ENCODE measurements at regions not wholly inside any gene's neighbourhood (a gene's known extent, or its start where the extent isn't known, plus 50 kb on each side); places are given as distances from the start of the nearest gene placed in this dataset.
"Not testable (repeated sequence)": the region's sequence is repeated elsewhere in the genome, so short reads cannot be mapped to it uniquely, and the experiment has no call there.

DNA sequence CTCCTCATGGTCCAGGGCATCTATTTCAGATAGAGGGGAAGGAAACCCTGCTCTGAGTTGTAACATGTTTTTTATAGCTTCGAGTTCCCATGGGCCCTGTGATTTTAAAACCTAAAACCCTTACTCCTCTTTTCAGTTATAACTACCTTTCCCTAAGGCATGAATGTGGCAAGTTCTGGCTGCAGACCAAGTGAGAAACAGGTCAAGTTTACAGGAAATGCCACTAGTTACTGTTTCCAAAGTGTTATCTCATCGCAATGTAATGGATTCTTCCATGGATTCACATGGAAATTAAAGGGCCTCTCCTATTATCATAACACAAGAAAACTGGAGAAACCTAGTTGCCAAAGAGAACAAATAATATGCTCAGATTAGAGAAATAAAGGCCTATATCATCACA lies 574.5 kb upstream of the GRAMD2B start:
- DNase-seq (ENCODE audit: low spot score), result no peak

DNA sequence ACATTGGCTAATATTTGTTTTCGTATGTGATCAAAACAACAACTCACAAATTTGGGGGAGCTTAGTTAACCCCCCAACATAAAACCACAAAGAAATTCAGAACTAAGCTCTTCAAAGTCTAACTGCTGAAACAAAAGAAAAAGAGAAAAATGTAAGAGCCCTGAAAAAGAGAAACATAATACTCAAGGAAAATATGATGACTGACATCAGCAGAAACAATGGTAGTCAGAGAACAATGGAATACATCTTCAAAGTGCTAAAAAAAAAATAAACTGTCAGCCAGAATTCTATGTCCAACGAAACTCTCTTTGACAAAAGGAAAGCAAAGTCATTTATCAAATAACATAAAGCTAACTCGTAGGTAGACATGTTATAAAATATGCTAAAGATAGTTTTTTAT lies 566.3 kb upstream of the GRAMD2B start:
- no peak for DNase-seq (ENCODE audit: low spot score)

DNA sequence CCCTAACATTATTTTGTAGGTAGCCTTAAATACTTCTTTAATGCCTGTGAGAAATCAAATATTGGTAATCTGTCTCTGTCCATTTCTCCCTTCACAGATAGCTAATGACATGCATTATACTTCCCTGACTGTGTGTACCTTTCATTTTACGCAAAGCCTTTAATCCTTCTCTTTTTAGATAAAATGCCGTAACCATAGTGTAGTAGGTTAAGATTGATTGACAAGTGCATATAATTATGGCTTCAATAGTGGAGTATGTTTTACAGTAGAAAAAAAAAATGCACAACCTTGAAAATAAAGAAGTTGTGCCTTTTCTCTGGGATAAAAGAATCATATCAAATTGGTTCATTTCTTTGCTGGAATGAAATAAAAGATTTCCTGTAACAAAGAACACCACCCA lies 559.6 kb upstream of the GRAMD2B start:
- no peak for DNase-seq (ENCODE audit: low spot score)

DNA sequence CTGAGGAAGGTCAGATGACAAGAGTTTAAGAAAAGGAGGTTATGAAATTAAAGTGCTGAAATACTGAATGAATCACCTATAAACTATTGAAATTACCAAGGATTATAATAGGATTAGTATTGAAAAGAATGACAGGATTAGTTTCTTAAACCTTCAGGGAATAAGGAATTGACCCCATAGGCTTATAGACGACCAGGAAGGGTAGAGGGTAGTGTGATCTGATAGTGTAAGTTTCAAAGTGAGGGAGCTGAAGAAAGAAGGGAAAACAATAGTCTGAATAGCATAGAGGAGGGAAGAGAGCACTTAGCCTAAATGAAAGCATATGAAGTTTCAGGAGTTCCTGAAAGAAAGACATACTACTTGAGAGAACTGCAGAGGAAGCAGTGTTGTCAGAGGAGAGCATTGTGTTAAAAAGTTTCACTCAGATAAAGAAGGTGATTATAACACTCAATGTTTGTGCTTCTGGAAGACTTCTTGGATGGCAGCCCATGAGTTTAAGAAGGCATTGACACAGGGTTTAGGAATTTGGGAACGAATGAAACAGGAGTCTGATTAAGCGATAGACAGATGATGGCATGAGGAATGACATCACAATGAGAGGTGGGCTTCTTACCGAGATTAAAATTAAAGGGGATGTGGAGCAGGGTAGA lies 557.9 kb upstream of the GRAMD2B start:
- no peak for DNase-seq (ENCODE audit: low spot score)

DNA sequence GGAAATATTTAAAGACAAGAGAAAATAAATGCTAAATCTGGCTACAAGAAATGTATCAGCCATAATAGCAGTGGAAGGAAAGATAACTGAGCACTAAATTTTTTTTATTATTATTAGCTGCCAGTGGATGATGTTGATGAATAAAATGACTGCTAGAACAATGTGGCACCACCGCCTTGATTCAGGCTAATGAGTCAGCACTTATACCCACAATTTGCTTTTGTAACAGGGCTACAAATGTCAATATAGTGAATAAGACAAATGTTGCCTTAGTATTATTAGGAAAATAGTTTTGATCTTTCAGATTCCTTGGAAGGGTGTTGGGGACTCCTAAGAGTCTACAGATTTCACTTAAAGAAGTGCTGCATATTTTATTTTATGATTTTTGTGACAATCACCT lies 555.2 kb upstream of the GRAMD2B start:
- no peak for DNase-seq (ENCODE audit: low spot score)

DNA sequence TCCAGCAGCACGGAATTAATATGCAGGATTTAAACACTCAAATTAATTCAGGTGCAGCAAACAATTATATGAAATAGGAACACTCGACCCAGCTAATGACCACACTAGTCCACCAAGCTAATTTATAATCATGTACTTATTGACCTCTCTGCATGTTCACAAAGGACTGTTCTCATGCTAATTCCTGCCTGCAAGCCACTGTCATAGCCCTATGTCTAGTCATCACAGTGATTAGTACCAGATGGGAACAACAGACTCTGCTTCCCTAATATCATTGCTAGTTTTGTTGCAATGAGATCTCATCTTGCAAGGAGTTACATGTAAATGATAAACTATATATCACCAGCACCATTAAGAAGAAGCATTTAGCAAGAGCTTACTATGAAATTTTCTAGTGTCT lies 553.0 kb upstream of the GRAMD2B start:
- DNase-seq (ENCODE audit: low spot score), result no peak

DNA sequence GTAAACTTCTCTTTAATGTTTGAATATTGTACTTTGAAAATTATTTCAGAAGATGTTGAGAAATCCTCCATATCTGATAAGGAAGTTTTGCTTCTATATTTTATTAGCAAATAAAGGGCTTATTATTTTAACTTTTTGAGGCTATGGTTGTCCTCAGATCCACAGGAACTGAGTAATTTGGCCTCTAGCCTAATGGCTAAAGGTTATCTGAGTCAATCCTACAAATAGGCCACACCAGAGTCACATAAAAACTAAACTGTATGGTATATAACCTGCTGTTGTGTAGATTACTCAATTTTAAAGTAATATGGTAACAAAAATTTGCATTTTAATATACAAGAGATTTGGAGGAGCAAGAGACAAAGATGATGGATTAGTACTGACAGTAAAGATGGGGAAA lies 549.2 kb upstream of the GRAMD2B start:
- DNase-seq (ENCODE audit: low spot score), result no peak

DNA sequence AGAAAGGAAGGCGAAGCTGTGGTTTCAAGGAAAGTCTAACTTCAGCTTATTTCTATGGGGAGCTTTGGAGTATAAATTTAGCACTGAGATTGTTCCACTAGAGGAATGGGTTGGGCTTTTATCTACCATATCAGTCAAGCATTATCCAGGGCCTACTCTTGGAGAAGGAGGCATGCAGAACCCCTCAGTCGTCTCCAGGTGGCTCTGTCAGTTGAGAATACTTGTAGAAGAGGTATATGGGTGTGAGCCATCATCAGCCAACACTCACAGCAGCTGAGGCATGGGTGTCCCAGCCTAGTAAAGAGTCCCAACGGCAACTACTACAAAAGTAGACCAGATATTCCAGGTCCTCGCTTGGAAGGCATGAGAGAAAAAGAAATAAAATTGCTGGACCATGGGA lies 548.5 kb upstream of the GRAMD2B start:
- no peak for DNase-seq (ENCODE audit: low spot score)

DNA sequence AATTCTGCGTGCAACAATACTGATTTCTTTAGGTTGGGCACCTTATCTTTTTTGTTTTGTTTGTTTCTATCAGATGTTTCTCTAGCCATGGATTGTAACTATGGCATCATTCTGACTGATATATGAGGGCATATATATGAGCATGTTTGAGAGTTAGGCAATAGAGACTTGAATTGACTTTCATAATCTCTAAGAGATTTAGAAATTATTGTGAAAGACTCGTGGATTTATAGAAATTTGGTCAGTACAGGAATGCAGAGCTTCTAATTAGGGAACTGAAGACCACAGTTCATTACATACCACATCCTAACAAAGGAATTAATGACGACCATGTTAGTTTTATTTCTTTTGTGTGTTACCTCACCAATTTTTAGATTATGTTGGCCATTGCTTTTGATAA lies 546.0 kb upstream of the GRAMD2B start:
- DNase-seq (ENCODE audit: low spot score), result no peak

DNA sequence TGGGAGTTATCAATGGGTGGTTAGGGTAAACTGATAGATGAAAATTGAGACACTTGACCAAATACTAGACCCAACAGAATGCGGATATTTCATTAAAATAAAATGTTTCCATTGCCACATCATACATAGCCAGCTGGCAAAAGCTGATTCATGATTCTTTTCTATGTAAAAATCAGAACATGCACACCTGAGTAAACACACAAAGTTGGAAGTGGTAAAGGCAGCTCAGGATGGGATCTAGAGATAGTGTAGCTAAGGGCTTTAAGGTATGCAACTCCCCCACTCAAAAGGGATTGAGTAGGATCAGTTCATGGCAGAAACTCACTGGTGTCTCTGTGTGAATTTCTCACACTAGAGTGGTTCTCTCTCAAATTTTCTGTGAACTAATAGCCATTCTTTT lies 541.1 kb upstream of the GRAMD2B start:
- DNase-seq (ENCODE audit: low spot score), result no peak

DNA sequence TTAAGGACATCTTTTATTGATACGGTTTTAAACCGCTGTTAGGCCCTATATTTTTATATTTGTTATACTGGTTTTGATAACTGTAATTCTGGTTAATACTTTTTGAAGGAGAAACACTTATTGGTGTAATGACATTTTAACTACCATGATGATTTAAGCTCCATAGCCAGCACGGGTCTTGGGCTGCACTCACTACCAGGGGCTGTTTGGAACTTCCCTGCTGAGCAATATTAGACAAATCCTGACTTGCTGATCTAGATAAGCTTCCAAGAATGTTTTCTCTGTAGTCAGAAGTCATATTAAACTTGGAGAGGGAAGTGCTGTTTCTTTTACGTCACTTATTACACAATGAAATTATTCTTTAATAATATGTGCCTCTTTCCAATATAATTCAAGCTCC lies 540.0 kb upstream of the GRAMD2B start:
- DNase-seq (ENCODE audit: low spot score), result no peak

DNA sequence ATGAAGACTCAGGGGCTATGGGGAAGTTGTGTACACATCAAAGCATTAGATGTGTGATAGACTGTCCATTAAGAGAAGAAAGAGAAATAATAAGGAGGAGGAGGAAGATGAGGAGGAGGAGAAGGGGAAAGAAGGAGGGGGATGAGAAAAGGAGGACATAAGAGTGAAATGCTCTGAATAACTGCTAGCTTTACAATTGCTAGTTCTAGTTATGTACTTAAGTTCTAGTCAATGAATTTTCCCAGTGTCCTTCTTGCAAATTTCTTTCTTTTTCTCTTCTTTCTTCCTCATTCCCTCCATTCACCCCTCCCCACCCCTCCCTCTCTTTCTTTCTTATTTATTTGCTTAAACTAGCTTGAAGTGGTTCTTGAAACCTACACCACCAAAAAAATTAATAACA lies 534.9 kb upstream of the GRAMD2B start:
- no peak for DNase-seq (ENCODE audit: low spot score)

DNA sequence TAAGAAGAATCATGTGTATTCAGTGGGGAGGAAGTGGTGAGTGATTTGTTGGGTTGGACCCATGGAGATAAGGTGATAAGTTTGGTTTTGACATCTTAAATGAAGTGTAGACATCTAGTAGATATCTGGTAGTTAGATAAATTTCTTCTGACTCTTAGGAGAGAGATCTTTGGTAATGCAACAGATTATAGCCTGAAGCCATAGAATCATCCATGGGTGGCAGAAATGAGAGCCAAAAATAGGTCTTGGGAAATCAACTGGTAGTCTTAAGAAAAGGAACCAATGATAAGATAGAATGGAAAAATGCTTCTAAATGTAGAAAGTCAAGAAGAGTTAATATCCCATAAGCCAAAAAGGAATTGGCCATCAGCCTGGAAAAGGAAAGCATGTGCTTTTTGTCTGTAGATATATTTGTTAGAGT lies 532.7 kb upstream of the GRAMD2B start:
- DNase-seq (ENCODE audit: low spot score), result no peak

DNA sequence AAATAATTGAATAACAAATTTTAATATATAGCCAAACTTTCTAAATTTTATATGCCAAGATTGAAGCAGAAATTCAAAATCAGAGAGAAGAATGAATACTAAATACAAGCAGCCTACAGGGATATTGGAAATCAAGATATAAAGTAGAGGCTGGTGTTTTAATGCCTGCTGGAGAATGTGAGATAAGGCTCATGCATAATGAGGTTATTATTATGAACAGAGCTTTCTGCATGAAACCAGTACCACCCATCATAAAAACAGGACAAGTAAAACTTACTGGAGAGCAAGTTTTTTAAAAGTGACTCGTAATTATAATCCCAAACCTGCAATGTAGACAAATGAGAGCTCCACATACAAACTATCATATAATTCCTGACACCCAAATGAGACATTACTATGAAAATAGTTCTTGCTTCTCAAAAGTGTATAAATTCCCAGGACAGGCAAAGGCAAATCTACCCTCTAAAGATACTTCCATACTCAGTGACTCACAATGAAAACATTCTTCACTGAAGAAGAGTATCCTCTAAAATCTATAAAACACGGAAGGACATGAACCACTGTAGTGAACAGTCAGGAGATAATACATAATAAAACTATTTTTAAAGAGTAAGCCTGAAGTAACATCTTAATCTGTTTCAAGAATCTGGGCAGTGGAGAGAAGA lies 532.0 kb upstream of the GRAMD2B start:
- no peak for DNase-seq (ENCODE audit: low spot score)

DNA sequence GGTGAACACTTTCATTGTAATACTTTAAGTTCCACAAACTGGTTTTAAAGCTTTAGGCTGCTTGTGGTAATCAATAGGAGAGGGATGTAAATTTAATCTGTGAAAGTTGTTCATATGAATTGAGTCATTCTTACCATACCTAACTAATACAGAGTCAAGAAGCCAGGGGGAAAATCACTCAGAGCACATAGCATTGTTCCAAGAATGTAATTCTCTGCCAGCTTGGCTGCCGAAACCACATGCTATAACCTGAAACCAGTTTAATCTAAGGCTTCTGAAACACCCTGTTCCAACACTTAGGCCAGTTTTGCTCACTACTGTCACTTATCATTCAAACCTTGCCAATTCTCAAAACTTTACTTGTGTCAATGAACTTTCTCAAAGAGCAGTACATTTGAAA lies 528.8 kb upstream of the GRAMD2B start:
- no peak for DNase-seq (ENCODE audit: low spot score)

DNA sequence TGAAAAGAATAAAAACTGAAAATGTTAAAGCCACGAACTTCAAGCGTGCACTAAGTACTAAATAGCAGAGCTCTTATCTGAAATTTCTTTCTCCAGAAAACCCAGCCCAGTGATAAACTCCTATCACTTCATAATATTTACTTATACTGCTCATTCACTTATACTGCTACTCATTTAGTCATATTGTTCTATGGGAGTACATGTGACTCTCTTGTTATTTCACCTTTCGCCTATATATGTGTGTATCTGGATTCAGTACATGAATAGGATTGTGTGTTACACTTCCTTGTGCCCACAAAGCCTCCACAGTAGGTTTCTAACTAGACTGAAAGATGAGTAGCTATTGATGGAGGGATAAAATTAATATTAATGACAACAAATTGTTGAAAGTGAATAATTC lies 526.8 kb upstream of the GRAMD2B start:
- no peak for DNase-seq (ENCODE audit: low spot score)

DNA sequence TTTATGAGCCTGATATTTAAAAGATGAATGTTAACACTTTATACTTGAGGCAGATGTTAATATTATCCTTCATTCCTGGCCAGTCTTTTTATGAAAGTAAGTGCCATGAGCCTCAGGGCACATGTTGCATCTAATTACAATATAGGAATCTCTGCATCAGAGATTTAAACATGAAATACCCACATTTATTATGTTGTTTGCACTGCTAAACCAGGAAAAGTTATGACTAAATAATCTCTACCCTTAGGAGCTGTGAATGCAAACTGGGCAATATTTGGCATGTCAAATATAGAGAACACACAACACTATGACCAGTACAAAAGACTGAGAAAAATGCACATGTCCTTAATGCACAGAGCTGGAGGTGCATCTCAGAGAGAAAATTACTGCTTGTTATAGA lies 526.1 kb upstream of the GRAMD2B start:
- DNase-seq (ENCODE audit: low spot score), result no peak

DNA sequence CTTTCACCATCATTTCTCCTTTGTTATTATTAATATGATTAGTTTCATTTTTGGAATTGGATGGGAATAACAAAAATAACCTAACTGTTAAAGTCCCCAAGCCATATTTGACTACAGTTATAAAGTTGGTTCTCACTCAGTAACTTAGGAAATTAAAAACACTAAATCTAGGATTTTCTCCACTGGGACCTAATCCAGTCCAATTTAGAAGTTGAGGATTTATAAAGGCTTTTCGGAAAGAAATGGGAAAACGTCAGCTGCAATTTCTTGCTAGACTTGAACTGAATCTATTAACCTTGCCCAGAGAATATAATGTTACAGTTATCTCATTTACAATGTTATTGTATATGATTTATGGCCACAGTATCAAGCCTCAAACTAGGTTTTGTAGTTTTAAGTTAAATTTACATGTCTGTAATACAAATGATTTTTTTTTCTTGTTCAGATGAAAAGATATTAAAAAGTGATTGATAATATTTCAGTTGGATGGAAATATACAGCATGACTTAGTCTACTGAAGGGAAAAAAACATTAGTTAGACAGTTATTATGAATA lies 524.3 kb upstream of the GRAMD2B start:
- no peak for DNase-seq (ENCODE audit: low spot score)

DNA sequence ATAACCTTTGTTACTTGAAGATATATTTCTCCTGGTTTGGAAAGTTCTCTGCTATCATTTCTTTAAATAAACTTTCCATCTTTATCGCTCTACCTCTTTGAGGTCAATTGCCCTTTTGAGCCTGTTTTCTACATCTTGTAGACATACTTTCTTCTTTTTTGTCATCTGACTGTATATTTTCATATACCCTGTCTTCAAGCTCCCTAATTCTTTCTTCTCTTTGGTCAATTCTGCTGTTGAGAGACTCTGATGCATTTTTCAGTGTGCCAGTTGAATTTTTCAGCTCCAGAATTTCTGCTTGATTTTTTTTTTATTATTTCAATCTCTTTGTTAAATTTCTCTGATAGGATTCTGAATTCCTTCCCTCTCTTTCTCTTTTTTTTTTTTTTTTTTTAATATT lies 511.2 kb upstream of the GRAMD2B start:
- no peak for DNase-seq (ENCODE audit: low spot score)

DNA sequence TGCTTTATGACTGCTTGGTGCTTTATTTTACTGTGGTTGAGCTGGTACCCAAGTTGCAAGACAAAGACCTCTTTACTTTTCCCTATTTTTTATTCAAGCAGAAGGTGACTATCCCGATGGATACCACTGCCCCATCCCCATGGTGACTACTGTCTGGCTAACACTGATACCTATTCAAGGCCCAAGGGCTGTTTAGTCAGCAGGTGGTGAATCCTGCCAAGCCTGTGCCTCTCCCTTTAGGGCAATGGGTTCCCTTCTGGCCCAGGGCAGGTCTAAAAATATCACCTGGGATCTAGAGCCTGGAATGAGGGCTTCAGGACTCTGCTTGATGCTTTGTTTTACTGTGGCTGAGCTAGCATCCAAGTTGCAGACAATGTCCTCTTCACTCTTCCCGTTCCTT lies 510.0 kb upstream of the GRAMD2B start:
- DNase-seq (ENCODE audit: low spot score), result no peak

DNA sequence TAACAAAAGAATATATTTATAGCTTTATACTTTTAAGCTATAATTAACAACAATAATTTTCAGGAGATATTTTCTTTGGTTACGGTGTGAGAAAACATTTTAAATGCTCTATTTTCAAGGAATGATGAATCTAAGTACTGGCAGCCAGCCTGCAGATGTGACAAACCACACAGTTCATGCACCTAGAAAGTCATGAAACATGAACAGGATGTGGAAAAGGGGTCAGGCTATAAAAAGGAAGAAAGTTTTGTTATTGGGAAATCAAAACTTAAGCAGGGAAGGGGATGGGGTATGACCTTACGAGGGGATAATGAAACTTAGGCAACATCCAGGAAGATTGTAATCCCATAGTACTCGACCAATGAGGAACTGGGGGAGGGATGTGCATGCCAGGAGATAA lies 508.7 kb upstream of the GRAMD2B start:
- DNase-seq (ENCODE audit: low spot score), result no peak

DNA sequence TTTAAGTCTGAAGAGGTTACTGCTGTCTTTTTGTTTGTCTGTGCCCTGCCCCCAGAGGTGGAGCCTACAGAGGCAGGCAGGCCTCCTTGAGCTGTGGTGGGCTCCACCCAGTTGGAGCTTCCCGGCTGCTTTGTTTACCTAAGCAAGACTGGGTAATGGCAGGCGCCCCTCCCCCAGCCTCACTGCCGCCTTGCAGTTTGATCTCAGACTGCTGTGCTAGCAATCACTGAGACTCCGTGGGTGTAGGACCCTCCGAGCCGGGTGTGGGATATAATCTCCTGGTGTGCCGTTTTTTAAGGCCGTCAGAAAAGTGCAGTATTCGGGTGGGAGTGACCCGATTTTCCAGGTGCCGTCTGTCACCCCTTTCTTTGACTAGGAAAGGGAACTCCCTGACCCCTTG lies 499.3 kb upstream of the GRAMD2B start:
- not testable (repeated sequence) for DNase-seq (ENCODE audit: low spot score)

DNA sequence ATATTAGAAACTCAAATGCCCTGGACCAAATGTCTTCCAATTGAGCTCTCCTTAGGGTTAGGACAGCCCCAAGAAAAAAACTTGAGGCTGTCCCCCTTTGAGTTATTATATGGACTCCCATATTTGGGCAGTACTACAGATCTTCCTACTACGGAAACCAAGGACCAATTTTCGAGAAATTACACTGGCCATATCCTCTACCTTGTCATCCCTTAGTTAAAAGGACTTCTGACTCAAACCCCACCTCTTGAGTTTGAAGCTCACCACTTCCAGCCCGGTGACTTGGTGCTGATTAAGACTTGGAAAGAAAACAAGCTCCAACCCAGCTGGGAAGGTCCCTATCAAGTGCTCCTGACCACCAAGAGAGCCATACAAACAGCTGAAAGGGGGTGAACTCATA lies 497.0 kb upstream of the GRAMD2B start:
- no peak for DNase-seq (ENCODE audit: low spot score)

DNA sequence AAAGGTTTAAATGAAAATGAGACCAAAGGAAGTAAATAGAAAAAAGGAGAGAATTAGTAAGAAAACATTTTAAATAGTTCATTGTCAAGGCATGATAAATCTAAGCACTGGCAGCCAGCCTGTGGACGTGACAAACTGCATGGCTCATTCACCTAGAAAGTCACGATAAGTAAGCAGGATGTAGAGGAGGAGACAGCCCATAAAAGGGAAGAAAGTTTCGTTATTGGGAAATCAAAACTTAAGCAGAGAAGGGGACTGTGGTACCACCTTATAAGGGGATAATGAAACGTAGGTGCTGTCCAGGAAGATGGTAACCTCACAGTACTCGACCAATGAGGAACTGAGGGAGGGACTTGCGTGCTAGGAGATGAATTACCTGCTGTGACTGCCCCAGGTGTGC lies 494.5 kb upstream of the GRAMD2B start:
- no peak for DNase-seq (ENCODE audit: low spot score)
